Vagina (tissue), 2 donors: ENCODE measurements at regions not wholly inside any gene's neighbourhood (a gene's known extent, or its start where the extent isn't known, plus 50 kb on each side); places are given as distances from the start of the nearest gene placed in this dataset.

Experiments used
- DNase-seq, 2 donors: peaks; one replicate each; pipeline ENCODE4 v3.0.0-alpha.2; 2017; ENCODE audit errors: extremely low spot score in 2 of 2
- H3K27ac ChIP-seq: fragments of 200-600 bp; sonication (generic); one replicate; pipeline ENCODE4 v1.5.1; 2019
- H3K27me3 ChIP-seq: fragments of 200-600 bp; sonication (generic); one replicate; pipeline ENCODE4 v1.5.1; 2019
- H3K36me3 ChIP-seq, 2 donors: fragments of 200-600 bp; sonication (generic); one replicate each; pipeline ENCODE4 v1.5.1; 2017 to 2019
- H3K4me1 ChIP-seq: fragments of 200-600 bp; sonication (generic); one replicate; pipeline ENCODE4 v1.5.1; 2019
- H3K4me3 ChIP-seq, 2 donors: fragments of 200-600 bp; sonication (generic); 1 replicate in 1 of 2; 2 replicates in 1 of 2; pipeline ENCODE4 v1.5.1; 2016 to 2019
- H3K9me3 ChIP-seq: fragments of 200-600 bp; sonication (generic); one replicate; pipeline ENCODE4 v1.5.1; 2019
- POLR2A ChIP-seq, 2 donors: fragments of 450-650 bp; IDR thresholded peaks; one replicate each; pipeline ENCODE4 v1.6.1; 2017; ENCODE audit warnings: antibody characterized with exemption in 2 of 2, mild to moderate bottlenecking in 2 of 2, moderate library complexity in 2 of 2
- POLR2AphosphoS5 ChIP-seq, 2 donors: sonication (generic); formaldehyde crosslinking; IDR thresholded peaks; one replicate each; pipeline ENCODE4 v1.9.0; 2017; ENCODE audit warnings: antibody characterized with exemption in 2 of 2, mild to moderate bottlenecking in 2 of 2, low read depth in 1 of 2; ENCODE audit not compliant: insufficient read depth in 1 of 2
- intact Hi-C: fragments of 100-400 bp; cut with DNase I; formaldehyde crosslinking; loops from one replicate; pipeline ENCODE4 v1.15.1; 2023
- TF ChIP-seq, protein P1 (sequence below), 3 experiments: fragments of 450-650 bp in 2 of 3; fragments of 200-600 bp in 1 of 3; sonication (generic) in 1 of 3; IDR thresholded peaks; one replicate each; pipeline ENCODE4 v1.5.1; 2017 to 2019; ENCODE audit warnings: antibody characterized with exemption in 3 of 3, mild to moderate bottlenecking in 2 of 3, moderate library complexity in 2 of 3

DNA sequence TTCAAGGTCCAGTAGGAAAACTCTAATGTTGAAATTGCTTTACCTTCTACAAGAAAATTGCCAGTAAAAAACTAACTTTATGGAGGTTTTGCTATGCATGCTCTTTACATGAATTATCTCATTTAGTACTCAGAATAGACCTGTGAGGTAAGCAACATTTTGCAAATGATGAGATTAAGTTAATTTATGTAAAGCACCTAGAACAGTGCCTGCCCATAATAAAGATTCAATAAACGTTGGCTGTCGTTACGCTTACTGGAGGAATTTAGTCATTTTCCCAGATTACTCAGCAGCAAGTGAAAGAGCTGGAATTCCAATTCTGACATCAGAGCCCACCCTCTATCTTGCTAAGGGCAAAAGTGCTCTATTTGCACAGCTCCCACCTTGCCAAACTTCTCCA, 69.4 kb upstream of the ARID1B start:
- Histone ChIP-seq H3K4me3 (no peak overlapping the region), H3K36me3 (no peaks in the 10 kb centered on the region), H3K27ac (no peak overlapping the region), H3K4me1 (no peaks in the 10 kb centered on the region), H3K27me3 (no peaks in the 10 kb centered on the region), H3K9me3 (no peaks in the 10 kb centered on the region)
- no peak for TF ChIP-seq POLR2A (IDR thresholded peaks at IDR 0.05)
- TF ChIP-seq POLR2AphosphoS5 (IDR thresholded peaks at IDR 0.05; ENCODE audit: insufficient read depth in 1 of 2, low read depth in 1 of 2) = no peak
- TF ChIP-seq, protein P1, sequence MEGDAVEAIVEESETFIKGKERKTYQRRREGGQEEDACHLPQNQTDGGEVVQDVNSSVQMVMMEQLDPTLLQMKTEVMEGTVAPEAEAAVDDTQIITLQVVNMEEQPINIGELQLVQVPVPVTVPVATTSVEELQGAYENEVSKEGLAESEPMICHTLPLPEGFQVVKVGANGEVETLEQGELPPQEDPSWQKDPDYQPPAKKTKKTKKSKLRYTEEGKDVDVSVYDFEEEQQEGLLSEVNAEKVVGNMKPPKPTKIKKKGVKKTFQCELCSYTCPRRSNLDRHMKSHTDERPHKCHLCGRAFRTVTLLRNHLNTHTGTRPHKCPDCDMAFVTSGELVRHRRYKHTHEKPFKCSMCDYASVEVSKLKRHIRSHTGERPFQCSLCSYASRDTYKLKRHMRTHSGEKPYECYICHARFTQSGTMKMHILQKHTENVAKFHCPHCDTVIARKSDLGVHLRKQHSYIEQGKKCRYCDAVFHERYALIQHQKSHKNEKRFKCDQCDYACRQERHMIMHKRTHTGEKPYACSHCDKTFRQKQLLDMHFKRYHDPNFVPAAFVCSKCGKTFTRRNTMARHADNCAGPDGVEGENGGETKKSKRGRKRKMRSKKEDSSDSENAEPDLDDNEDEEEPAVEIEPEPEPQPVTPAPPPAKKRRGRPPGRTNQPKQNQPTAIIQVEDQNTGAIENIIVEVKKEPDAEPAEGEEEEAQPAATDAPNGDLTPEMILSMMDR (IDR thresholded peaks at IDR 0.05) = no peak
- intact Hi-C loops = no loop called here
- no peak for DNase-seq

GRCh38 chr6:156703719-156704118, 73.5 kb upstream of the ARID1B start:
- intact Hi-C loops = no loop called here
- no peaks in the 10 kb centered on the region for H3K27me3 ChIP-seq
- DNase-seq = no peak
- peak overlapping the region; percentile 3 for H3K27ac ChIP-seq
- no peaks in the 10 kb centered on the region for H3K4me1 ChIP-seq
- H3K36me3 ChIP-seq = no peaks in the 10 kb centered on the region
- TF ChIP-seq POLR2AphosphoS5 (IDR thresholded peaks at IDR 0.05; ENCODE audit: insufficient read depth in 1 of 2, low read depth in 1 of 2) = no peak
- TF ChIP-seq POLR2A (IDR thresholded peaks at IDR 0.05) = no peak
- TF ChIP-seq, protein P1 (IDR thresholded peaks at IDR 0.05) = no peak
- H3K9me3 ChIP-seq = no peaks in the 10 kb centered on the region
- H3K4me3 ChIP-seq = no peak overlapping the region

- no peaks in the 10 kb centered on the region for H3K4me1 ChIP-seq
- H3K36me3 ChIP-seq = no peaks in the 10 kb centered on the region
- intact Hi-C loops = no loop called here
- no peaks in the 10 kb centered on the region for H3K27me3 ChIP-seq
- H3K9me3 ChIP-seq = no peaks in the 10 kb centered on the region
- no peak for DNase-seq
- TF ChIP-seq POLR2AphosphoS5 (IDR thresholded peaks at IDR 0.05; ENCODE audit: insufficient read depth in 1 of 2, low read depth in 1 of 2) (no peak), POLR2A (IDR thresholded peaks at IDR 0.05) (no peak)
- TF ChIP-seq, protein P1 (IDR thresholded peaks at IDR 0.05) = no peak
- H3K4me3 ChIP-seq = no peak overlapping the region
- no peak overlapping the region for H3K27ac ChIP-seq
These were observed 75.2 kb upstream of the ARID1B start for GRCh38 chr6:156701966-156702365.

- Histone ChIP-seq H3K4me1 (no peaks in the 10 kb centered on the region), H3K27me3 (no peaks in the 10 kb centered on the region), H3K27ac (no peak overlapping the region), H3K4me3 (no peak overlapping the region), H3K9me3 (no peaks in the 10 kb centered on the region), H3K36me3 (no peaks in the 10 kb centered on the region)
- intact Hi-C loops = no loop called here
- DNase-seq = no peak
- no peak for TF ChIP-seq POLR2AphosphoS5 (IDR thresholded peaks at IDR 0.05; ENCODE audit: insufficient read depth in 1 of 2, low read depth in 1 of 2)
- TF ChIP-seq POLR2A (IDR thresholded peaks at IDR 0.05) = no peak
- TF ChIP-seq, protein P1 (IDR thresholded peaks at IDR 0.05) = no peak
These were observed 76.6 kb upstream of the ARID1B start for GRCh38 chr6:156700440-156701057.

- H3K27me3 ChIP-seq = no peaks in the 10 kb centered on the region
- no peaks in the 10 kb centered on the region for H3K4me1 ChIP-seq
- no peaks in the 10 kb centered on the region for H3K9me3 ChIP-seq
- no peak overlapping the region for H3K4me3 ChIP-seq
- no peak for TF ChIP-seq POLR2A (IDR thresholded peaks at IDR 0.05)
- no peak for TF ChIP-seq POLR2AphosphoS5 (IDR thresholded peaks at IDR 0.05; ENCODE audit: insufficient read depth in 1 of 2, low read depth in 1 of 2)
- TF ChIP-seq, protein P1 (IDR thresholded peaks at IDR 0.05) = no peak
- intact Hi-C loops = no loop called here
- no peak for DNase-seq
- H3K36me3 ChIP-seq = no peaks in the 10 kb centered on the region
- H3K27ac ChIP-seq = no peak overlapping the region
These were observed 77.2 kb upstream of the ARID1B start for GRCh38 chr6:156699935-156700334.
